Upper lobe of right lung (tissue), 1 donor: ENCODE measurements at regions not wholly inside any gene's neighbourhood (a gene's known extent, or its start where the extent isn't known, plus 50 kb on each side); places are given as distances from the start of the nearest gene placed in this dataset.
"Not testable (repeated sequence)": the region's sequence is repeated elsewhere in the genome, so short reads cannot be mapped to it uniquely, and the experiment has no call there.

Source experiments
- ATAC-seq: fragments of 200-7000 bp; cut with Tn5 transposase; one replicate; pipeline ENCODE4 v1.9.1; 2020; ENCODE audit warnings: mild to moderate bottlenecking, moderate library complexity
- DNase-seq: peaks from one replicate; pipeline ENCODE4 v3.0.0-alpha.2; 2020
- H3K27ac ChIP-seq: fragments of 200-600 bp; one replicate; pipeline ENCODE4 v1.8.0; 2022
- H3K27me3 ChIP-seq: fragments of 200-600 bp; one replicate; pipeline ENCODE4 v1.8.0; 2022; ENCODE audit warnings: mild to moderate bottlenecking
- H3K36me3 ChIP-seq: fragments of 200-600 bp; one replicate; pipeline ENCODE4 v1.8.0; 2022
- H3K4me1 ChIP-seq: fragments of 200-600 bp; one replicate; pipeline ENCODE4 v1.8.0; 2022
- H3K4me3 ChIP-seq: fragments of 200-600 bp; one replicate; pipeline ENCODE4 v1.8.0; 2022; ENCODE audit warnings: mild to moderate bottlenecking
- H3K9me3 ChIP-seq: fragments of 200-600 bp; one replicate; pipeline ENCODE4 v1.8.0; 2022
- intact Hi-C: fragments of 100-400 bp; cut with DNase I; formaldehyde crosslinking; loops from one replicate; pipeline ENCODE4 v1.11.0; 2022
- TF ChIP-seq, protein P1 (sequence below): fragments of 200-600 bp; IDR thresholded peaks from one replicate; pipeline ENCODE4 v1.8.0; 2022; ENCODE audit warnings: antibody characterized with exemption
- donor health status: DM: no; HTN: yes; CAD: no; lungs with severe emphysema.

DNA sequence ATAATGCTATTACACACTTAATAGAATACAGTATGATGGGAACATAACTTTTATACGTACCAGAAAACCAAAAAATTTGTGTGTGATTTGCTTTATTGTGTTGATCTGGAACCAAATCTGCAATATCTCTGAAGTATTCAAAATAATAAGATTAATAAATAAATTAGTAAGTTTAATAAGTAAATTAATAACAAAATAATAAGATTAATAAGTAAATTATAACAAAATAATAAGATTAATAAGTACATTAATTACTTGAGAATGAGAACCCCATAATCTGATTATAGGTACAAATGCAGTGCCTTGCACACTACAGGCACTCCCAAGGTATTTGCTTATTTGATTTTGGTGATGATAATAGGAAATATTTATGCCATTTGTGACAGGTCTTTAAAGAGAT, 267.4 kb downstream of the ZNF326 start:
- Histone ChIP-seq H3K9me3 (no peaks in the 10 kb centered on the region), H3K36me3 (no peaks in the 10 kb centered on the region), H3K27me3 (no peaks in the 10 kb centered on the region), H3K4me1 (no peaks in the 10 kb centered on the region), H3K4me3 (no peak overlapping the region), H3K27ac (no peak overlapping the region)
- TF ChIP-seq, protein P1, sequence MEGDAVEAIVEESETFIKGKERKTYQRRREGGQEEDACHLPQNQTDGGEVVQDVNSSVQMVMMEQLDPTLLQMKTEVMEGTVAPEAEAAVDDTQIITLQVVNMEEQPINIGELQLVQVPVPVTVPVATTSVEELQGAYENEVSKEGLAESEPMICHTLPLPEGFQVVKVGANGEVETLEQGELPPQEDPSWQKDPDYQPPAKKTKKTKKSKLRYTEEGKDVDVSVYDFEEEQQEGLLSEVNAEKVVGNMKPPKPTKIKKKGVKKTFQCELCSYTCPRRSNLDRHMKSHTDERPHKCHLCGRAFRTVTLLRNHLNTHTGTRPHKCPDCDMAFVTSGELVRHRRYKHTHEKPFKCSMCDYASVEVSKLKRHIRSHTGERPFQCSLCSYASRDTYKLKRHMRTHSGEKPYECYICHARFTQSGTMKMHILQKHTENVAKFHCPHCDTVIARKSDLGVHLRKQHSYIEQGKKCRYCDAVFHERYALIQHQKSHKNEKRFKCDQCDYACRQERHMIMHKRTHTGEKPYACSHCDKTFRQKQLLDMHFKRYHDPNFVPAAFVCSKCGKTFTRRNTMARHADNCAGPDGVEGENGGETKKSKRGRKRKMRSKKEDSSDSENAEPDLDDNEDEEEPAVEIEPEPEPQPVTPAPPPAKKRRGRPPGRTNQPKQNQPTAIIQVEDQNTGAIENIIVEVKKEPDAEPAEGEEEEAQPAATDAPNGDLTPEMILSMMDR: no peak
- intact Hi-C loops: no loop called here
- no peak for ATAC-seq
- no peak for DNase-seq

DNA sequence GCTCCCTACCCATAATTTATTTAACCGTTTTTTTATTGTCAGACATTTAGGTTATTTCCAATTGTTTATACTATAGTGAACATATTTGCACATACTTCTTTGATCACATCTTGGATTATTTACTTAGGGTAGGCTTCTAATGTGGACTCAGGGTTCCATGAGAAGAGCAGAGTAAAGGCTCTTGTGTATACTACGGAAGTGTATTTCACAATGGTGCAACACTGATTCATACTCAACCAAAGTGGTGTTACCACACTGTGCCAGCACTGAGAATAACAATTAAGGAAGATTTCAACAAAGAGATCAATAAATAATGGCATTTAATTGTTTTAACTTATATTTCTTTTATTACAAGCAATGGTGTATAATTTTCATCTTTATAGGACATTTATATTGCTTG, 251.2 kb downstream of the ZNF326 start:
- Histone ChIP-seq H3K9me3 (no peaks in the 10 kb centered on the region), H3K27me3 (no peaks in the 10 kb centered on the region), H3K4me3 (no peak overlapping the region), H3K27ac (no peak overlapping the region), H3K4me1 (no peaks in the 10 kb centered on the region), H3K36me3 (no peaks in the 10 kb centered on the region)
- ATAC-seq (peak; percentile 77), DNase-seq (no peak)
- TF ChIP-seq, protein P1: no peak
- intact Hi-C loops: no loop called here

DNA sequence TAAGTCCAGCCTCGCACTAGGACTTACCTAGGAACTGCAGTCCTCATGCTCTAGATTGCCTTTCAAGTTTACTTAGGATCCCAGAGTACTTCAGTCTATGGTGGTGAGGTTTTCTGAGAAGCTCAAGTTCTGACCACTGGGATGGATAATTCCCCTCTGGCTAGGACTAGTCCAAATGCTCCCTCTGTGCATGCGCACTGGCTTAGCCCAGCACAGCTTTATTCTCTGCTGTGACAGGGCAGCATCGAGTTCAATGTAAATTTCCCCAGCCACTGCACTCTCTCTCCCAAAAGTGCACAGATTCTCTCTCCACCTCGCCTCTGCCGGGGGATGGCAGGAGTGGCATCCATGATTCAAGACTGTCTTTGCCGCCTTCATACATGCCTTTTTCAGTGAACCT, 241.6 kb downstream of the ZNF326 start:
- no peak for ATAC-seq
- TF ChIP-seq, protein P1: no peak
- intact Hi-C loops: no loop called here
- Histone ChIP-seq H3K36me3 (no peaks in the 10 kb centered on the region), H3K27ac (no peak overlapping the region), H3K9me3 (no peaks in the 10 kb centered on the region), H3K4me3 (no peak overlapping the region), H3K4me1 (no peaks in the 10 kb centered on the region), H3K27me3 (no peaks in the 10 kb centered on the region)
- no peak for DNase-seq

DNA sequence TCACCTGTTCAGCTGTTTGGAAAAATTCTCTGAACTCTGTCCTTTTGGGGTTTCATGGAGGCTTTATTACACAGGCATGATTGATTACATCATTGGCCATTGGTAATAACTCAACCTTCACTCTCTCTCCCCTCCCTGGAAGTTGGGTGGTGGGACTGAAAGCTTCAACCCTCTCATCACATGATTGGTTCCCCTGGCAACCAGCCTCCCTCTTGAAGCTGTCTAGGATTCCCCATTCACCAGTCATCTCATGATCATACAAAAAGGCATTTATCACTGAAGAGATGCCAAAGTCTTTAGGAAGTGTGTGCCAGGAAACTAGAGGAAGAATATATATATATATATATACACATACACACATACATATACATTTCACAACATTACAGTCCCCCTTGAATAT, 228.5 kb downstream of the ZNF326 start:
- DNase-seq (no peak), ATAC-seq (no peak)
- Histone ChIP-seq H3K27me3 (no peaks in the 10 kb centered on the region), H3K4me1 (no peaks in the 10 kb centered on the region), H3K4me3 (no peak overlapping the region), H3K27ac (no peak overlapping the region), H3K36me3 (no peaks in the 10 kb centered on the region), H3K9me3 (peaks cover 4% of the 10 kb centered on the region)
- intact Hi-C loops: no loop called here
- TF ChIP-seq, protein P1: no peak

DNA sequence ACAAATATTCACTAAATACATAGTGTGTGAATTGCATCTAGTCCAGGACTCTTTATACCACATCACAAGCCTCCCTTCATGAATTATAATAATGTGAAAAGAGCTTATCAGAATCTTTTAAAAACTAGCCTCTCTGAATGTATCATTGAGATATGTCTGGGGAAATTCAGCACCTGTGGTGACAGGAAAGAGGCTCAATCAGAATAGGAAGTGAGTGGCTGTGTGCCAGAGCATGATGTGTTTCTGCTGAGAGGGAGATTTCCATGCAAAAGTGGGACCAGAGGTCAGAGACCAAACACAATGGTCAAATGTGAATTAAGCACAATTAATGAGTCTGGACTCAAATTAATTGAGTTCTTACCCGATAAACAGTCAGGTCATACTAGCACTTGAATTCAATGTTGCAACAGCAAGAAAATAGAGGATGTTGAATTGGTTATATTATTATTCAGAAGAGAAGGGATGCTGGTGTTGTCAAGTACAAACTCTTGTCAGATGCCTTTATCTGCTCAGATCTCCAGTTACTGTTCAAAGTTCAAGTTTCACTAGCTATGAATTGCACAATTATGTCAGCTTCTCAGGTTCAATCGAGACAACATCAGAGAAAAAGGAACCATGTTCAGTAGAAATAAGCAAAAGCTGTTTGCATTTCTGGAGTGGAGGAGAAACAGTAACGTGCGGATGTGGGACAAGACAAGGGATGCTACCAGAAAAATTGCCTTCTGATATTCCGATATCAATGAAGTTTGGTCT, 226.2 kb downstream of the ZNF326 start:
- no peaks in the 10 kb centered on the region for H3K4me1 ChIP-seq
- H3K27me3 ChIP-seq: no peaks in the 10 kb centered on the region
- no peak overlapping the region for H3K4me3 ChIP-seq
- TF ChIP-seq, protein P1: no peak
- ATAC-seq (no peak), DNase-seq (no peak)
- H3K36me3 ChIP-seq: no peaks in the 10 kb centered on the region
- no peak overlapping the region for H3K27ac ChIP-seq
- intact Hi-C loops: no loop called here
- no peaks in the 10 kb centered on the region for H3K9me3 ChIP-seq

DNA sequence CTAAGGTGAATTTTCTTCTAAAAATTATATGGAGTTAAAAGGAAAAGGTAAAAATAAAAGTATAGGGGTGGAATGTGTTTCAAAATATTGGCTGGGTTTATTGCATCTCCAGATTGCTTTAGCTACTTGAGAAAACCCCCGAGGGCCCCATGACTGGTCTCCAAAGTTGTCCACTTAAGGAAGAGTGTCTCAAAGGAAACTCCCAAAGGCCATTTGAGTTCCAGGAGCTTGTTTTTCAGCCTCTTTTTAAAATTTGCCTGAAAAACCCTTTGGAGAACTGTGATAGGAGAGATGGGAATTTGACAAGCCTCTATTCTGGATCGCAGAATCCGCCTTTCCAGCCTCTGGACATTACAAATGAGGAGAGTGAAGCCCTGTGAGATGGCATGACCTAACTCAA, 225.6 kb downstream of the ZNF326 start:
- no peaks in the 10 kb centered on the region for H3K4me1 ChIP-seq
- no peak overlapping the region for H3K27ac ChIP-seq
- H3K9me3 ChIP-seq: no peaks in the 10 kb centered on the region
- no peaks in the 10 kb centered on the region for H3K36me3 ChIP-seq
- H3K27me3 ChIP-seq: no peaks in the 10 kb centered on the region
- ATAC-seq (no peak), DNase-seq (no peak)
- intact Hi-C loops: no loop called here
- no peak overlapping the region for H3K4me3 ChIP-seq
- TF ChIP-seq, protein P1: no peak

DNA sequence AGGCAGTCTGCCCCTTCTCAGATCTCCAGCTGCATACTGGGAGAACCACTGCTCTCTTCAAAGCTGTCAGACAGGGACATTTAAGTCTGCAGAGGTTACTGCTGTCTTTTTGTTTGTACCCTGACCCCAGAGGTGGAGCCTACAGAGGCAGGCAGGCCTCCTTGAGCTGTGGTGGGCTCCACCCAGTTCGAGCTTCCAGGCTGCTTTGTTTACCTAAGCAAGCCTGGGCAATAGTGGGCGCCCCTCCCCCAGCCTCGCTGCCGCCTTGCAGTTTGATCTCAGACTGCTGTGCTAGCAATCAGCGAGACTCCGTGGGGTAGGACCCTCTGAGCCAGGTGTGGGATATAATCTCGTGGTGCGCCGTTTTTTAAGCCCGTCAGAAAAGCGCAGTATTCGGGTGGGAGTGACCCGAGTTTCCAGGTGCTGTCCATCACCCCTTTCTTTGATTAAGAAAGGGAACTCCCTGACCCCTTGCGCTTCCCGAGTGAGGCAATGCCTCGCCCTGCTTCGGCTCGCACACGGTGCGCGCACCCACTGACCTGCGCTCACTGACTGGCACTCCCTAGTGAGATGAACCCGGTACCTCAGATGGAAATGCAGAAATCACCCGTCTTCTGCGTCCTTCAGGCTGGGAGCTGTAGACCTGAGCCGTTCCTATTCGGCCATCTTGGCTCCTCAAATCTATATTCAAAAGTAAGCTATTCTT, 224.4 kb downstream of the ZNF326 start:
- H3K36me3 ChIP-seq, ATAC-seq, H3K4me1 ChIP-seq, H3K27ac ChIP-seq, intact Hi-C loops, H3K9me3 ChIP-seq, DNase-seq, H3K27me3 ChIP-seq, H3K4me3 ChIP-seq: not testable (repeated sequence)
